ENCODE measurements at regions not wholly inside any gene's neighbourhood (a gene's known extent, or its start where the extent isn't known, plus 50 kb on each side); places are given as distances from the start of the nearest gene placed in this dataset.

DNA sequence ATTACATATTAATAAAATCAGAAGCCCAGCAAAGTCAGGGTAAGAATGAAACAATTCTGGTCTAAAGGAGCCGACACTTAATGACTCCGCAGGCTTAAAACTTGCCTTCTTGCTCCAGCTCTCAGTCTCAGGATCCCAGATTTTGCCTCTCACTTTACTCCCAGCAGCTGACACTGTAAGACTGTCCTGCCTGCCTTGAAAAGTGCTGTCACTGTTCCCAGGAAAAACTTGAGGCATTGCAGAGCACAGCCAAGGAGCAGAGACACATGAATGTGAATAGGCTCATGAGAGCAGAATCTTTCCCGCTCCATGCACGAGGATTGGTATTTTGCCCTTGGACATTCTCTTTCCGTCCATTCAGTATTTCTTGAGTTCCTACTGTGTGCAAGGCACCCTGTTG lies 457.6 kb upstream of the ZFHX3 start:
- TF ChIP-seq POLR2A (IDR thresholded peaks at IDR 0.05; ENCODE audit: low read depth) (no peak), POLR2AphosphoS5 (IDR thresholded peaks at IDR 0.05) (no peak), EP300 (IDR thresholded peaks at IDR 0.05) (no peak)
- TF ChIP-seq, protein P1, sequence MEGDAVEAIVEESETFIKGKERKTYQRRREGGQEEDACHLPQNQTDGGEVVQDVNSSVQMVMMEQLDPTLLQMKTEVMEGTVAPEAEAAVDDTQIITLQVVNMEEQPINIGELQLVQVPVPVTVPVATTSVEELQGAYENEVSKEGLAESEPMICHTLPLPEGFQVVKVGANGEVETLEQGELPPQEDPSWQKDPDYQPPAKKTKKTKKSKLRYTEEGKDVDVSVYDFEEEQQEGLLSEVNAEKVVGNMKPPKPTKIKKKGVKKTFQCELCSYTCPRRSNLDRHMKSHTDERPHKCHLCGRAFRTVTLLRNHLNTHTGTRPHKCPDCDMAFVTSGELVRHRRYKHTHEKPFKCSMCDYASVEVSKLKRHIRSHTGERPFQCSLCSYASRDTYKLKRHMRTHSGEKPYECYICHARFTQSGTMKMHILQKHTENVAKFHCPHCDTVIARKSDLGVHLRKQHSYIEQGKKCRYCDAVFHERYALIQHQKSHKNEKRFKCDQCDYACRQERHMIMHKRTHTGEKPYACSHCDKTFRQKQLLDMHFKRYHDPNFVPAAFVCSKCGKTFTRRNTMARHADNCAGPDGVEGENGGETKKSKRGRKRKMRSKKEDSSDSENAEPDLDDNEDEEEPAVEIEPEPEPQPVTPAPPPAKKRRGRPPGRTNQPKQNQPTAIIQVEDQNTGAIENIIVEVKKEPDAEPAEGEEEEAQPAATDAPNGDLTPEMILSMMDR (IDR thresholded peaks at IDR 0.05), result no peak
